GM18909 (cell line): ENCODE measurements at regions not wholly inside any gene's neighbourhood (a gene's known extent, or its start where the extent isn't known, plus 50 kb on each side); places are given as distances from the start of the nearest gene placed in this dataset.

Source experiments
- ATAC-seq: cut with Tn5 transposase; IDR thresholded peaks from one replicate; pipeline ENCODE4 v1.9.1; 2021; ENCODE audit warnings: mild to moderate bottlenecking; ENCODE audit not compliant: unreplicated experiment, poor library complexity

GRCh38 chr4:151842430-151843079 is 81.7 kb upstream of the GATB start:
- ATAC-seq = no peak

- no peak for ATAC-seq
Measured at GRCh38 chr4:151841107-151841506, 80.3 kb upstream of the GATB start.

DNA sequence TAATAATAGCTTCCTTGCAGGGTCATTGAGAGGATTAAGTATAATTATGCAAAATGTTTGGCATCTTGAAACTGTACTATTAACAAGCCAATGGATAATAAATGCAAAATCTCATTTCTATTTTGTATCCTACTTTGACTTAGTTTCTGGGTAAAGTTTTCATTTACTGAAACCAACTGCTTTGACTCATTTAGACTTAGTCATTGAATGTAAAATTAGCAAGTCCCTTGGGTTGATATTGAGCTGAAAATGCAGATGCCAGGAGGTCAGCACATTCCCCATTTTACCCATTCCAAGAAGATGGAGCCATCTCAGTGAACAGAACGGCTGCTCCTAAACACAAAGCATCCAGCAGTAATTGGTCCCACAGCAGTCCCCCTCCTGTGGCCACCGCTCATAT is 74.7 kb upstream of the GATB start:
- no peak for ATAC-seq

- ATAC-seq = no peak
Measured at GRCh38 chr4:151833174-151833573, 72.4 kb upstream of the GATB start.

GRCh38 chr4:151831526-151831925 is 70.7 kb upstream of the GATB start:
- no peak for ATAC-seq

- ATAC-seq = no peak
Measured at GRCh38 chr4:151830168-151830567, 69.4 kb upstream of the GATB start.

GRCh38 chr4:151829309-151829708 is 68.5 kb upstream of the GATB start:
- ATAC-seq = no peak

GRCh38 chr4:151824656-151825055 is 63.8 kb upstream of the GATB start:
- no peak for ATAC-seq

- no peak for ATAC-seq
Measured at GRCh38 chr4:151822331-151822730, 61.5 kb upstream of the GATB start.

DNA sequence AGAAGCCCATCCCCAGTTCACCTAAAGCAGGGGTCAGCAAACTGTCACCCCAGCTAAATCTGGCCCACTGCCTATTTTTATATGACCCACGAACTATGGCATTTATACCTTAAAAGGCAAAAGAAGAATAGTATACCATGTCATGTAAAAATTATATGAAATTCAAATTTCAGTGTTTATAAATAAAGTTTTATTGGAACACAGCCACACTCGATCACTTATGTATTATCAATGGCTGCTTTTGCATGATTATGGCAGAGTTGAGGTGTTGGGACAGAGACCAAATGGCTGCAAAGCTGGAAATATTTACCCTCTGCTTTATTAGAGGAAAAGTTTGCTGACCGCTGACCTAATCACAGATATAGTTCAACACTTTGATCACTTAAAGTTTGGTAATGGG is 59.2 kb upstream of the GATB start:
- no peak for ATAC-seq

DNA sequence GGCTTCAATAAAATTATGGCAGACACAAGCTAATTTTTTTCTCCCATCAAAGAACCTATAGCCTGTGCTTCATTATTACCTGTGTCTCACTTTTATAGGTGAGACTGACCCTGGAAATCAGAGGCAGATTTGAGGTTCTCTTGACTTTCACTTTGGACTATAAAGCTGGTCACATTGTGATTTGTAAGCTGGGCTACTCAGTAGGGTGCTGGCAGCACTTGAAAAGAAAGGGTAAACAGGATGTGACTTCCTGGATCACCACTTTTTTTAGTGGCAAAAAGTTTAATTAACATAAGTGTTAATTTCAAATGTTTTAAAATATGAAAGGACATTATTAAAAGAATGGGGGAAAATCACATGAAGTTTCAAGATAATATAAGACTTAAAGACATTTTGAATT is 50.6 kb upstream of the GATB start:
- no peak for ATAC-seq
